ENCODE measurements at regions not wholly inside any gene's neighbourhood (a gene's known extent, or its start where the extent isn't known, plus 50 kb on each side); places are given as distances from the start of the nearest gene placed in this dataset.

- DNase-seq = no peak
Observed at GRCh38 chr5:62702126-62702525, 123.5 kb downstream of the LRRC70 start.

GRCh38 chr5:62701036-62701435 lies 122.4 kb downstream of the LRRC70 start:
- DNase-seq = no peak

- DNase-seq = no peak
Observed at GRCh38 chr5:62698756-62699155, 120.1 kb downstream of the LRRC70 start.

GRCh38 chr5:62695274-62695673 lies 116.7 kb downstream of the LRRC70 start:
- no peak for DNase-seq

GRCh38 chr5:62692946-62693713 lies 114.5 kb downstream of the LRRC70 start:
- no peak for DNase-seq

GRCh38 chr5:62691946-62692345 lies 113.3 kb downstream of the LRRC70 start:
- DNase-seq = no peak

GRCh38 chr5:62690421-62690820 lies 111.8 kb downstream of the LRRC70 start:
- no peak for DNase-seq

GRCh38 chr5:62689599-62690368 lies 111.2 kb downstream of the LRRC70 start:
- DNase-seq = no peak

GRCh38 chr5:62686692-62687091 lies 108.1 kb downstream of the LRRC70 start:
- DNase-seq = no peak

- no peak for DNase-seq
Observed at GRCh38 chr5:62685221-62685620, 106.6 kb downstream of the LRRC70 start.

GRCh38 chr5:62684310-62684709 lies 105.7 kb downstream of the LRRC70 start:
- no peak for DNase-seq

GRCh38 chr5:62682059-62682458 lies 103.4 kb downstream of the LRRC70 start:
- DNase-seq = no peak

GRCh38 chr5:62681117-62681850 lies 102.7 kb downstream of the LRRC70 start:
- no peak for DNase-seq

GRCh38 chr5:62680121-62680520 lies 101.5 kb downstream of the LRRC70 start:
- DNase-seq = no peak

Measured in activated CD4-positive, alpha-beta T cell treated with anti-CD3 and anti-CD28 coated beads, Interleukin-2, amount 50 U/mL, for 1 hour (primary cell).